Trophoblast cell (in vitro differentiated cells and primary cell): ENCODE measurements at regions not wholly inside any gene's neighbourhood (a gene's known extent, or its start where the extent isn't known, plus 50 kb on each side); places are given as distances from the start of the nearest gene placed in this dataset.

Experiments used
- DNase-seq, 2 donors: peaks; one replicate each; pipeline ENCODE4 v3.0.0-alpha.2; 2016
- H2AFZ ChIP-seq: 2 replicates; pipeline ENCODE4 v1.6.1; 2013; ENCODE audit warnings: low read length, moderate library complexity, mild to moderate bottlenecking; ENCODE audit not compliant: insufficient read depth, poor library complexity
- H2AK5ac ChIP-seq: 2 replicates; pipeline ENCODE4 v1.6.1; 2013; ENCODE audit warnings: mild to moderate bottlenecking, low read length
- H2BK120ac ChIP-seq: 2 replicates; pipeline ENCODE4 v1.6.1; 2013; ENCODE audit warnings: low read length, mild to moderate bottlenecking, moderate library complexity; ENCODE audit not compliant: insufficient read depth, poor library complexity
- H2BK12ac ChIP-seq: 2 replicates; pipeline ENCODE4 v1.6.1; 2013; ENCODE audit warnings: mild to moderate bottlenecking, low read length, moderate library complexity
- H2BK5ac ChIP-seq: 2 replicates; pipeline ENCODE4 v1.6.1; 2013; ENCODE audit warnings: low read length, low read depth, moderate library complexity, mild to moderate bottlenecking; ENCODE audit not compliant: poor library complexity
- H3K14ac ChIP-seq: 2 replicates; pipeline ENCODE4 v1.6.1; 2013; ENCODE audit warnings: mild to moderate bottlenecking, low read length
- H3K18ac ChIP-seq: 2 replicates; pipeline ENCODE4 v1.6.1; 2013; ENCODE audit warnings: mild to moderate bottlenecking, low read length
- H3K23ac ChIP-seq: 2 replicates; pipeline ENCODE4 v1.6.1; 2013; ENCODE audit warnings: low read length
- H3K27ac ChIP-seq: 2 replicates; pipeline ENCODE4 v1.5.1; 2013; ENCODE audit warnings: low read depth, mild to moderate bottlenecking, inconsistent platforms, low read length, moderate library complexity
- H3K27me3 ChIP-seq: 2 replicates; pipeline ENCODE4 v1.6.1; 2013; ENCODE audit warnings: inconsistent platforms, mild to moderate bottlenecking, low read length, moderate library complexity; ENCODE audit not compliant: insufficient read depth
- H3K36me3 ChIP-seq, 2 experiments: 1 replicate in 1 of 2; 2 replicates in 1 of 2; pipeline ENCODE4 v1.6.1; 2013; ENCODE audit warnings: low read length in 2 of 2, mild to moderate bottlenecking in 2 of 2, moderate library complexity in 1 of 2; ENCODE audit not compliant: insufficient read depth in 2 of 2, control insufficient read depth in 1 of 2
- H3K4ac ChIP-seq: 2 replicates; pipeline ENCODE4 v1.6.1; 2013; ENCODE audit warnings: low read depth, mild to moderate bottlenecking, low read length, moderate library complexity
- H3K4me1 ChIP-seq, 2 experiments: 1 replicate in 1 of 2; 2 replicates in 1 of 2; pipeline ENCODE4 v1.6.1; 2013; ENCODE audit warnings: low read length in 2 of 2, mild to moderate bottlenecking in 2 of 2, moderate library complexity in 1 of 2; ENCODE audit not compliant: insufficient read depth in 2 of 2, control insufficient read depth in 1 of 2
- H3K4me2 ChIP-seq: 2 replicates; pipeline ENCODE4 v1.6.1; 2013; ENCODE audit warnings: inconsistent platforms, mild to moderate bottlenecking, low read length, moderate library complexity
- H3K4me3 ChIP-seq: 2 replicates; pipeline ENCODE4 v1.5.1; 2013; ENCODE audit warnings: mild to moderate bottlenecking, low read depth, low read length, inconsistent platforms
- H3K79me1 ChIP-seq: one replicate; pipeline ENCODE4 v1.6.1; 2013; ENCODE audit warnings: low read length
- H3K79me2 ChIP-seq: 2 replicates; pipeline ENCODE4 v1.6.1; 2013; ENCODE audit warnings: low read length, mild to moderate bottlenecking; ENCODE audit not compliant: control insufficient read depth, insufficient read depth, poor library complexity
- H3K9ac ChIP-seq: 2 replicates; pipeline ENCODE4 v1.6.1; 2013; ENCODE audit warnings: mild to moderate bottlenecking, low read length
- H3K9me3 ChIP-seq: 2 replicates; pipeline ENCODE4 v1.6.1; 2013; ENCODE audit warnings: low read depth, mild to moderate bottlenecking, control low read depth, inconsistent platforms, low read length; ENCODE audit not compliant: insufficient read depth
- H4K12ac ChIP-seq: 2 replicates; pipeline ENCODE4 v1.6.1; 2013; ENCODE audit warnings: low read depth, mild to moderate bottlenecking, low read length, moderate library complexity
- H4K8ac ChIP-seq: 2 replicates; pipeline ENCODE4 v1.6.1; 2013; ENCODE audit warnings: low read depth, mild to moderate bottlenecking, low read length, moderate library complexity
- H4K91ac ChIP-seq: one replicate; pipeline ENCODE4 v1.6.1; 2013; ENCODE audit warnings: low read depth, mild to moderate bottlenecking, low read length, moderate library complexity
- WGBS: extraction: QIAGEN DNeasy Blood & Tissue Kit; methylation state at CpG from one replicate; pipeline ENCODE4 v1.1.7; 2013; ENCODE audit warnings: missing lambda C conversion rate; ENCODE audit not compliant: insufficient read length, insufficient coverage; ENCODE audit errors: extremely low coverage; 5-methylcytosine and 5-hydroxymethylcytosine counted together

DNA sequence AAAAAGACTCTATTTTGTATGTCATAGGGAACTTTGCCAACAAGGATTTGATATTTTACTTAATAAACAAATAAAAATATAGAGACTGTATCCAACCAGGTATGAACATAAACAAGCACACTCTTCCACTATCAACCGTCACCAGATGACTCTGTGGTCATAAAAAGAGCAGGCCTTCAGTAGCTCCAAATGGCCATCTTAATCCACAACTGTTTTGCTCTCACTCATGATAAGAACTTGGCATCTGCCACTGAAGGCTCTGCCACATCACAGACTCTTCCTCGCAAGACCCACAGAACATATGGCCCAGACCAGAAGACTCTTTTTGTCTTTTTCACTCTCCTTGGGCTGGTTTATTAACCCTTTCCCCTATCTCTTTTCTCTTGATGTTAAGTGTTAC, 98.7 kb upstream of the POM121L12 start:
- H3K9ac ChIP-seq, result no peak overlapping the region
- no peak overlapping the region for H4K8ac ChIP-seq
- no peak overlapping the region for H3K4me2 ChIP-seq
- peaks cover 2% of the 10 kb centered on the region for H3K79me2 ChIP-seq
- no peak overlapping the region for H3K27ac ChIP-seq
- H2BK5ac ChIP-seq, result no peak overlapping the region
- H3K23ac ChIP-seq, result no peak overlapping the region
- H2AK5ac ChIP-seq, result no peak overlapping the region
- no peak overlapping the region for H2BK12ac ChIP-seq
- no peaks in the 10 kb centered on the region for H3K27me3 ChIP-seq
- no peaks in the 10 kb centered on the region for H3K36me3 ChIP-seq
- WGBS, result no CpG with 5 or more reads among the region's 2 CpGs
- H2AFZ ChIP-seq, result no peak overlapping the region
- H3K79me1 ChIP-seq, result peaks cover 10% of the 10 kb centered on the region
- no peak for DNase-seq
- H3K14ac ChIP-seq, result no peak overlapping the region
- H4K91ac ChIP-seq, result no peak overlapping the region
- no peak overlapping the region for H3K4ac ChIP-seq
- no peak overlapping the region for H3K4me3 ChIP-seq
- peaks cover 6 to 8% of the 10 kb centered on the region in 2 experiments for H3K4me1 ChIP-seq
- H2BK120ac ChIP-seq, result no peak overlapping the region
- peaks cover 2% of the 10 kb centered on the region for H3K9me3 ChIP-seq
- H4K12ac ChIP-seq, result no peak overlapping the region
- H3K18ac ChIP-seq, result no peak overlapping the region

DNA sequence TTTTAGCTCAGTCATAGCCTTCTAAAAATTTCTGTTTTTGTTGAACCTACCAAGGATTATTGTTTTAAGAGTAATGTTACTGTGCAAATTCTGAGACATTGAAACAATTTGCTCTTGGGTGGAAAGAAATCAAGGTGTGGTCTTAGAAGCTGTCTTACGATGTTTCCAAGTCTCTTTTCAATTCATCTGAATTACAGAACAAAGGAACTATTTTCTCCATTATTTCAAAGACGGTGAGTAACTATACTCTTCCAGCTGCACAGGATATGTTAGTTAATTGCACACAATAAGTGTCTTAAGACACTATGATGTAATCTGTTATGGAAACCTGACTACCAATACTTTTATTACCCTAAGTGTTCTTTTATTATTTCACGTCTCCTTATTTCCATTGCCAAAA, 106.8 kb upstream of the POM121L12 start:
- Histone ChIP-seq H3K9ac (no peak overlapping the region), H3K27ac (no peak overlapping the region), H3K27me3 (no peaks in the 10 kb centered on the region), H2BK12ac (no peak overlapping the region), H3K4me1 (no peaks in the 10 kb centered on the region), H2AFZ (no peak overlapping the region), H2BK120ac (no peak overlapping the region), H3K79me2 (no peaks in the 10 kb centered on the region), H3K4ac (no peak overlapping the region), H3K23ac (no peak overlapping the region), H3K36me3 (no peaks in the 10 kb centered on the region), H4K8ac (no peak overlapping the region), H2AK5ac (no peak overlapping the region), H4K12ac (no peak overlapping the region), H3K4me3 (no peak overlapping the region), H3K9me3 (peaks cover under 1% of the 10 kb centered on the region), H3K4me2 (no peak overlapping the region), H3K14ac (no peak overlapping the region), H3K79me1 (peaks cover 2% of the 10 kb centered on the region), H4K91ac (no peak overlapping the region), H2BK5ac (no peak overlapping the region), H3K18ac (no peak overlapping the region)
- DNase-seq, result no peak
- WGBS, result no CpG with 5 or more reads among the region's 3 CpGs

DNA sequence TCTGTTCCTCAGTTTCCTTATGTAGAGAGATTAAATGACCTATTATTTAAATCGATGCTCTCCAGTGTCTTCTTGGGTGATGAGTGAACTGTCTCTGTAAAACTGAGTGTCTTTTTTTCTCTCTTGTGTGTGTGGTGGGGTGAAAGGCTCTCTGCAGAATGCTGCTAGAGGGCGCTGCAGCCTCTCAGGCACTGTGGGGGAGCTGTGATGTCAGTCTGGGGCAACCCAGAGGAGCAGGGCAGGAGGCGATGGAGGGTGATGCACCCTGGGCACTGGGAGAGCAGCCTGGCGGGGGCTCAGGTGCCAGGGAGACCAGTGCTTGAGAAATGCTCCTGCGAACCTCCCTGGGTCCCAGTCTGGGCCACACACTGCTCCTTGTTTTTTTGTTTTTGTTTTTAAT, 110.1 kb upstream of the POM121L12 start:
- Histone ChIP-seq H3K27me3 (no peaks in the 10 kb centered on the region), H3K9ac (no peak overlapping the region), H2AFZ (no peak overlapping the region), H3K18ac (no peak overlapping the region), H4K8ac (no peak overlapping the region), H2BK120ac (peak overlapping the region; percentile 24), H4K12ac (no peak overlapping the region), H3K4me2 (no peak overlapping the region), H2AK5ac (peak overlapping the region; percentile 84), H3K79me1 (peaks cover 4% of the 10 kb centered on the region), H4K91ac (peak overlapping the region; percentile 55), H3K4me1 (peaks cover 0 to 4% of the 10 kb centered on the region in 2 experiments), H3K27ac (no peak overlapping the region), H2BK12ac (peak overlapping the region; percentile 69), H3K4ac (no peak overlapping the region), H3K36me3 (no peaks in the 10 kb centered on the region), H3K9me3 (no peaks in the 10 kb centered on the region), H3K4me3 (no peak overlapping the region), H3K79me2 (no peaks in the 10 kb centered on the region), H3K14ac (peak overlapping the region; percentile 48), H2BK5ac (no peak overlapping the region), H3K23ac (no peak overlapping the region)
- no peak for DNase-seq
- no CpG with 5 or more reads among the region's 5 CpGs for WGBS

DNA sequence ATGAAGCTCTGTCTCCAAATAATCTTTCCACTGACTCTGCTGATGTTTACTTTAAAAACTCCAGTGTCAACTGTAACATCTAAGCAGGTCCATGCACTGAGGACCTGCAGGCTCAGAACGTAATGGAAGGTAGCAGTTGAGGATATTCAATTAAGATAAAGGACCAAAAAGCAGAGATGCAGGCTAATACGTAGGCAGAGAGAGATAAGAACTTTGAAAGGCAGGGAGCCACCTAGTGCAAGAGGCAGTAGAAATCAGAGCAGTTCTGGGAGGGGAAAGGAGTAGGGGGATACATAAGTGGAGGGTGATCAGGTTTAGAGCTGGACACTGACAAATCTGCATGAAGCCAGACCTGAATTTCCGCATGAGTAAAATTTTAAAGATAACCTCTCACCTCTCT, 114.5 kb upstream of the POM121L12 start:
- H3K18ac ChIP-seq, result no peak overlapping the region
- no peak overlapping the region for H2BK120ac ChIP-seq
- peaks cover 0 to 4% of the 10 kb centered on the region in 2 experiments for H3K4me1 ChIP-seq
- no peak overlapping the region for H3K23ac ChIP-seq
- no peak overlapping the region for H3K4me2 ChIP-seq
- peak; percentile 6 to 47 for DNase-seq
- no peak overlapping the region for H4K91ac ChIP-seq
- no peak overlapping the region for H2AFZ ChIP-seq
- no peak overlapping the region for H4K8ac ChIP-seq
- H2BK5ac ChIP-seq, result no peak overlapping the region
- H3K9me3 ChIP-seq, result no peaks in the 10 kb centered on the region
- no peak overlapping the region for H3K27ac ChIP-seq
- no peak overlapping the region for H2AK5ac ChIP-seq
- H3K4me3 ChIP-seq, result no peak overlapping the region
- H3K9ac ChIP-seq, result no peak overlapping the region
- H3K27me3 ChIP-seq, result no peaks in the 10 kb centered on the region
- H3K79me1 ChIP-seq, result peaks cover 4% of the 10 kb centered on the region
- H3K79me2 ChIP-seq, result no peaks in the 10 kb centered on the region
- no peak overlapping the region for H4K12ac ChIP-seq
- H3K14ac ChIP-seq, result no peak overlapping the region
- no peak overlapping the region for H2BK12ac ChIP-seq
- no CpG with 5 or more reads among the region's 3 CpGs for whole genome bisulfite sequencing
- no peaks in the 10 kb centered on the region for H3K36me3 ChIP-seq
- H3K4ac ChIP-seq, result no peak overlapping the region
